Activated CD8-positive, alpha-beta memory T cell treated with anti-CD3 and anti-CD28 coated beads, Interleukin-2, amount 50 U/mL, for 48 hours (primary cell): ENCODE measurements at regions not wholly inside any gene's neighbourhood (a gene's known extent, or its start where the extent isn't known, plus 50 kb on each side); places are given as distances from the start of the nearest gene placed in this dataset.
"Not testable (repeated sequence)": the region's sequence is repeated elsewhere in the genome, so short reads cannot be mapped to it uniquely, and the experiment has no call there.

Experiments used
- DNase-seq: peaks from one replicate; pipeline ENCODE4 v3.0.0-alpha.2; 2020

- DNase-seq, result no peak
These were observed 258.5 kb upstream of the DDX18 start for GRCh38 chr2:117555965-117556364.

DNA sequence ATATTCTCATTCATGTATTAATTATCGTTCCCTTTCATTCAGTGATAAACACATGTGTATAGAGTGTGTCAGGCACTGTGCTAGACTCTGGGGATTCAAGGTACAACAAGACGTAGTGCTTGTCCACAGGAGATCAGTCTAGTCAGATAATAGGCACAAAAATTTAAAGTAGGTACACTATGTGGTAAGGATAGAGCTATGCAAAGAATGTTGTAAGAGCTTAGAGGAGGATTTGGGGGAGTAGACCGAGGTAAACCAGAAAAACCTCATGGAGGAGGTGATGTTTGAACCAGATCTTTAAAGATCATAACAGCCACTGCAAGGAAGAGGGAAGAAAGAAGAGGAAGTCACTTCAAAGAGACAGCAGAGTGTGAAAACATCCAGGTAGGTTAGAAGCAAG lies 256.9 kb upstream of the DDX18 start:
- DNase-seq, result no peak

DNA sequence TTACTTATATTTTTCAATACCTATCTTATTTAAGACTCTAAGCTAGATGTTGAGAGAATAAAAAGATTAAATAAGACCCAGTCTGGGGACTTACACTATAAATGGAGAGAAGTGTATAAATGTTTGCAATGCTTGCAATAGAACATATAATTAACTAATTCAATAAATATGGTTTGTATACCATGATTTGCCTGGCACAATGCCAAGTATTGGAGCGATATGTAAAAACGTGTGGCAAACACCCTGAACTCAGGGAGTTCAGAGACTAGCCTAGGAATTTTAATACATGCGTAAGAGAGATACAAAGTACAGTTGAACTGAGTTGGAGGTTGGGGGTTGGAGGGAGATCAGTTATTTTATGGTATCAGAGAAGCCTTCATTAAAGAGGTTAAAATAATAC lies 251.8 kb upstream of the DDX18 start:
- no peak for DNase-seq

- no peak for DNase-seq
These were observed 242.7 kb upstream of the DDX18 start for GRCh38 chr2:117571590-117572349.

- no peak for DNase-seq
These were observed 227.2 kb upstream of the DDX18 start for GRCh38 chr2:117587310-117587709.

- DNase-seq, result no peak
These were observed 211.4 kb upstream of the DDX18 start for GRCh38 chr2:117603060-117603459.

DNA sequence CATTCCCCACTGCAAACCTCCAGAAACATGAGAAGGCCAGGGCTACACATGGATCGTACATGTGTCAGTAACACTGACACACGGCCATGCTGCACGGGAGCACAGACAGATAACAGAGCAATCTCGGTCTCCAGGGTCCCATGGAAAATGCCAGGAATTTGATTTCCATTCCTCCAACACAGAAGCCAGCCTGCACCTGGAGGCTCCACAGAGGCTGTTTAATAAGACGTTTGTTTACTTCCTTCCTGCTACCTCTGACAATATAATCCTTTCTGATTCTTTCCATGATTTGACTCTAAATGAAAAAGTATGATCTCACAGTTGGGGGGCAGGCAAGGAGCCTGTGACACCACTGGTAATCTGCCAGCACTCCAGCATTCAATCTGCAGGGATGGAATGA lies 210.9 kb upstream of the DDX18 start:
- DNase-seq, result no peak

GRCh38 chr2:117607202-117607601 lies 207.3 kb upstream of the DDX18 start:
- DNase-seq, result no peak

- DNase-seq, result no peak
These were observed 201.4 kb upstream of the DDX18 start for GRCh38 chr2:117613101-117613500.

- no peak for DNase-seq
These were observed 200.2 kb upstream of the DDX18 start for GRCh38 chr2:117614296-117614695.

GRCh38 chr2:117614823-117615534 lies 199.5 kb upstream of the DDX18 start:
- no peak for DNase-seq

GRCh38 chr2:117618607-117619006 lies 195.9 kb upstream of the DDX18 start:
- DNase-seq, result no peak

DNA sequence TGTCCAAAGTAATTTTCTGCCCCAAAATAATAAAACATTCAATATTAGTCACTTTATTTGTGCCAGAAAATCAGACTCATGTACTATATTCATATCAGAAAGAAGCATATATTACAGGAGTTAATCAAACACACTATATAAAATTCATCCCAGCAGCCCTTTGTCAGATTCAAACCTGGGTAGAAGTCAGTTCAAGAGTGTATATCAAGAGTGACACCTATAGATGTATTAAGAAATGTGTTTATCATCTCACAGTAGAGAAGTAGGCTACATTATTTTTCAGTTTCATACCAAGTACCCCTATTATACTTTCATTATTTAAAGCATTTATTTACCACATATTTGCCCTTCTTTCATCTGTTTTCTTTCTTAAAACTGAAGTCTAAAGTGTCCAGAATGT lies 193.2 kb upstream of the DDX18 start:
- DNase-seq, result no peak

DNA sequence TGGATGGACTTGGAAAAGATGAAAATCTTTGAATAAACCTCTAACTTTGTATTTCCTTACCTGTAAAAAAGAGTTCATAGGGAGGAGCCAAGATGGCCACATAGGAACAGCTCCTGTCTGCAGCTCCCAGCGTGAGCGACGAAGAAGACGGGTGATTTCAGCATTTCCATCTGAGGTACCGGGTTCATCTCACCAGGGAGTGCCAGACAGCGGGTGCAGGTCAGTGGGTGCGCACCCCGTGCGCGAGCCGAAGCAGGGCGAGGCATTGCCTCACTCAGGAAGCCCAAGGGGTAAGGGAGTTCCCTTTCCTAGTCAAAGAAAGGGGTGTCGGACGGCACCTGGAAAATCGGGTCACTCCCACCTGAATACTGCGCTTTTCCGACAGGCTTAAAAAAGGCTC lies 191.3 kb upstream of the DDX18 start:
- not testable (repeated sequence) for DNase-seq

DNA sequence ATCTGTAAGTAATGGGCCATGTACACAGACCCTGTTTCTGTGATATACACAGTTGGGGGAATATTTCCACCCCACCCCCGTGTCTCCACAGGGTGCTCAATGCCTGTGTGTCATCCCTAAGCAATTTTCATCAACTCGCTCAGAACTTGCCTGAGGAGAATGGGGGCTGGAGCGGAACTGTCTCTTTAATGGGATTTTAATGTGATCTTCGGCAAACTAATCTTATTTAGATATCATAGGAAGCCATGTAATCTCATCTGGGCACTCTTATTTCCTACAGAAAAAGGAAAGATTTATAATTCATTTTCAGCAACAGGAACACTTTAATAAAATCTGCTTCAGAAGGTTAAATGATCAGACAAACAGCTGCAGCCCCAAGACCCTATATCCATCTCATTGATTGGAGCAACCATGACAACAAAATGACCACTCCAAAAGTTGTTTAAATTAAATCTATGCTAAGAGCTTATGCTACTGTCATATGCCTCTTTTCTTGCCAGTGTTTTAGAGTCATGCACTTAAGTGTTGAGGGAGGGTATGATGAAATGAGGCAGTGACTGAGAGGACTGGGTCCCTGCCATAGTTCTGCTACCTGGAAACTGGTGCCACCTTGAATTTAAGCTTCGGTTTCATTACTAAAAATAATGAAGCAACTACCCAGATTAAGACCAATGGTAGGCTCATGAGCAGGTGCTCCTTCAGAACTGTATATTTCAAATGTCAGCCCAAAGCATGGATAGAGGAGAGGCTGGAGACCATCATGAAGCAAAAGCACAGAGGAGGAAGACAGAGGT lies 183.1 kb upstream of the DDX18 start:
- no peak for DNase-seq

- DNase-seq, result no peak
These were observed 179.0 kb upstream of the DDX18 start for GRCh38 chr2:117635481-117635880.

DNA sequence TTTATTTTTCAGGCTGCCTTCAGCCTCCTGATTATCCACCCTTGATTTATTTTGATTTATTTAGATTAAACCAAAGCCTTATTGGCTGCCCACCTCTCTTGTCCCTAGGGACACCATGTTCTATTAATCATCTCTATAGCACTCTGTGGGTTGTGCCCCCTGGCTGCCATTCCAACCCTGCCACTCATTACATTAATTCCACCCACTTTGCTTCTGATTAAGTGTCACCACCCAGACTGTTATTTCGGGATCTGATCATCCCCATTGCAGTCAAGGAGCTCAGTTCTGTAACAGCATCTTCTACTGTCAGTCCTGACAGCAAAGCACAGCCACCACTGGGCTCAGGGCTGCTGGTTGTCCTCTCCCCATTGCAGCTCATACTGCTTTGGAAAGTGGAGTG lies 175.1 kb upstream of the DDX18 start:
- DNase-seq, result no peak

- DNase-seq, result no peak
These were observed 170.1 kb upstream of the DDX18 start for GRCh38 chr2:117644403-117644802.

GRCh38 chr2:117645458-117645857 lies 169.0 kb upstream of the DDX18 start:
- no peak for DNase-seq

- no peak for DNase-seq
These were observed 168.4 kb upstream of the DDX18 start for GRCh38 chr2:117646099-117646498.

- no peak for DNase-seq
These were observed 167.6 kb upstream of the DDX18 start for GRCh38 chr2:117646872-117647271.

DNA sequence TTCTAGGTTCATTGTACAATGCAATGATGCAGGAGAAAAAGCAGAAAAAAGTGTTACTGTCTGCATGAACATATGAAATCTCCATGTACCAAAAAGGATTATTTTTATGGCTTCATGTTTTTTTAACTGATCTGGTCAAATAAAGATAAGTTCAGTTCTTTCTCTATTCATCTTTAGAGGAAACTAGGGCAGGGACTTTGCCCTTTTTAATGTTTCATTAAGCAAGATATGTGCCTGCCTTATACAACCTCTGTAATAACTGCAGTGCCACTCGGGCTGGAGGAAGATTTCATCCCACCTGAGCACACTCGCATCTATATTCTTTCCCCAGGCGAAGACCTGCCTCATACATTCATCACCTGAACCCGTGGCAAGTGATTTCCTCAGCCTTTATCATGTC lies 157.9 kb upstream of the DDX18 start:
- no peak for DNase-seq

- no peak for DNase-seq
These were observed 152.9 kb upstream of the DDX18 start for GRCh38 chr2:117661619-117662018.

DNA sequence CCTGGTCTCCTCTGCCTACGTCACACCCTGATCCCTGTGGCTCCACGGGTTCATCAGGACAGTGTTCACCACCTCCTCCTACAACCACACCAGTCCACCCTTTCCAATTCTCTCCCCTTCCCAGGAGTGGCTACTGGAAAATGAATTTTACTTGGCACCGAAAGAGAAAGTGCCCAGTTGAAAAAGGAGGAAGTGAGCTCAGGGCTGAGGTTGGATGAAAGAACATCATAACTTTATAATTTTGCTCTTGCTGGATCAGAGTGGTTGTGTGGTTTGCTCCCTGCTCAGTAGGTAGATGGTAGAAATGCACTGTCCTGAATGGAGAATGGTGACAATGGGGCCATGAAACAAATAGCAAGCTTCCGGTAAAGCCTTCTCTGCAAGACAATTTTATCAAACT lies 140.3 kb upstream of the DDX18 start:
- no peak for DNase-seq
